GM23338 (cell line): ENCODE measurements at regions not wholly inside any gene's neighbourhood (a gene's known extent, or its start where the extent isn't known, plus 50 kb on each side); places are given as distances from the start of the nearest gene placed in this dataset.

Experiments
- ATAC-seq: fragments of 200-7000 bp; cut with Tn5 transposase; 3 replicates; pipeline ENCODE4 v1.9.1; 2020
- DNase-seq: peaks from one replicate; pipeline ENCODE4 v3.0.0-alpha.2; 2015; ENCODE audit warnings: low spot score
- H2AFZ ChIP-seq: fragments of 200-600 bp; sonication (generic); 2 replicates; pipeline ENCODE4 v1.8.0; 2016; ENCODE audit warnings: antibody characterized with exemption, mild to moderate bottlenecking, moderate library complexity
- H3F3A ChIP-seq: fragments of 200-600 bp; sonication (generic); replicated peaks from 2 replicates; pipeline ENCODE4 v1.8.0; 2017; ENCODE audit warnings: antibody characterized with exemption, mixed run types, low read depth
- H3K27ac ChIP-seq: fragments of 200-600 bp; sonication (generic); 2 replicates; pipeline ENCODE4 v1.6.1; 2016; ENCODE audit warnings: low read depth
- H3K27me3 ChIP-seq: fragments of 200-600 bp; sonication (generic); 2 replicates; pipeline ENCODE4 v1.8.0; 2016; ENCODE audit warnings: mild to moderate bottlenecking, mixed run types, moderate library complexity; ENCODE audit not compliant: insufficient read depth
- H3K36me3 ChIP-seq: fragments of 200-600 bp; sonication (generic); 2 replicates; pipeline ENCODE4 v1.8.0; 2016; ENCODE audit warnings: mild to moderate bottlenecking; ENCODE audit not compliant: insufficient read depth
- H3K4me1 ChIP-seq: fragments of 200-600 bp; sonication (generic); 2 replicates; pipeline ENCODE4 v1.8.0; 2016; ENCODE audit warnings: mild to moderate bottlenecking, moderate library complexity; ENCODE audit not compliant: insufficient read depth
- H3K4me2 ChIP-seq: fragments of 200-600 bp; sonication (generic); 2 replicates; pipeline ENCODE4 v1.7.1; 2017; ENCODE audit warnings: mixed run types
- H3K4me3 ChIP-seq: fragments of 200-600 bp; sonication (generic); 2 replicates; pipeline ENCODE4 v1.6.1; 2016; ENCODE audit warnings: mixed run types
- H3K79me2 ChIP-seq: fragments of 200-600 bp; sonication (generic); replicated peaks from 2 replicates; pipeline ENCODE4 v1.8.0; 2017; ENCODE audit warnings: mild to moderate bottlenecking; ENCODE audit not compliant: insufficient read depth
- H3K9me2 ChIP-seq: fragments of 200-600 bp; sonication (generic); 2 replicates; pipeline ENCODE4 v1.8.0; 2017; ENCODE audit not compliant: insufficient read depth
- H4K20me1 ChIP-seq: fragments of 200-600 bp; sonication (generic); replicated peaks from 2 replicates; pipeline ENCODE4 v1.8.0; 2017; ENCODE audit warnings: mild to moderate bottlenecking; ENCODE audit not compliant: insufficient read depth
- H3K27ac Mint-ChIP-seq: 2 replicates; pipeline ENCODE4 v1.8.0; 2020; ENCODE audit warnings: inconsistent platforms, mild to moderate bottlenecking, moderate library complexity, mixed read lengths
- H3K27me3 Mint-ChIP-seq: 3 replicates; pipeline ENCODE4 v1.8.0; 2022; ENCODE audit warnings: low read depth, mild to moderate bottlenecking, moderate library complexity, mixed read lengths, inconsistent platforms; ENCODE audit not compliant: insufficient read depth, poor library complexity
- H3K36me3 Mint-ChIP-seq: 3 replicates; pipeline ENCODE4 v1.8.0; 2021; ENCODE audit warnings: low read depth, mild to moderate bottlenecking, inconsistent platforms, moderate library complexity, mixed read lengths
- H3K4me1 Mint-ChIP-seq: 3 replicates; pipeline ENCODE4 v1.8.0; 2020; ENCODE audit warnings: mild to moderate bottlenecking, inconsistent platforms, mixed read lengths
- H3K4me3 Mint-ChIP-seq: 3 replicates; pipeline ENCODE4 v1.8.0; 2021; ENCODE audit warnings: moderate library complexity, mild to moderate bottlenecking, inconsistent platforms, mixed read lengths
- H3K9me3 Mint-ChIP-seq: 3 replicates; pipeline ENCODE4 v1.8.0; 2020; ENCODE audit warnings: moderate library complexity, mild to moderate bottlenecking, inconsistent platforms, mixed read lengths
- CREB1 ChIP-seq: fragments of 250-450 bp; sonication (Bioruptor Pico); IDR thresholded peaks from 2 replicates; pipeline ENCODE4 v1.5.0; 2020; ENCODE audit warnings: low read depth, mild to moderate bottlenecking, moderate library complexity
- ETS1 ChIP-seq: IDR thresholded peaks from 2 replicates; pipeline ENCODE4 v1.6.1; 2016; ENCODE audit warnings: antibody characterized with exemption
- JUNB ChIP-seq: IDR thresholded peaks from one replicate; pipeline ENCODE4 v1.6.1; 2016; ENCODE audit warnings: antibody characterized with exemption; ENCODE audit not compliant: unreplicated experiment
- NANOG ChIP-seq: IDR thresholded peaks from 2 replicates; pipeline ENCODE4 v1.6.1; 2016; ENCODE audit warnings: antibody characterized with exemption, borderline replicate concordance
- REST ChIP-seq: IDR thresholded peaks from one replicate; pipeline ENCODE4 v1.6.1; 2018; ENCODE audit warnings: antibody characterized with exemption; ENCODE audit not compliant: unreplicated experiment
- ZNF462 ChIP-seq: fragments of 250-450 bp; sonication (Bioruptor Pico); IDR thresholded peaks from 2 replicates; pipeline ENCODE4 v1.5.0; 2020; ENCODE audit warnings: mild to moderate bottlenecking, moderate library complexity

GRCh38 chr12:131507094-131507493 lies 203.8 kb upstream of the SFSWAP start (continued):
- no peak for TF ChIP-seq ETS1

- DNase-seq (no peak), ATAC-seq (no peak)
- Histone ChIP-seq H3K4me2 (no peak overlapping the region), H3K4me3 (no peak overlapping the region), H3K36me3 (no peaks in the 10 kb centered on the region), H2AFZ (no peak overlapping the region), H3K27ac (no peak overlapping the region), H3K4me1 (peaks cover 9% of the 10 kb centered on the region), H3K9me2 (no peaks in the 10 kb centered on the region), H3K79me2 (no peaks in the 10 kb centered on the region), H3F3A (no peaks in the 10 kb centered on the region), H3K27me3 (no peaks in the 10 kb centered on the region), H4K20me1 (no peaks in the 10 kb centered on the region)
- H3K27me3 Mint-ChIP-seq = peaks cover 15% of the 10 kb centered on the region
- no peak overlapping the region for H3K4me3 Mint-ChIP-seq
- no peak for TF ChIP-seq ETS1
- TF ChIP-seq REST = no peak
- TF ChIP-seq JUNB = no peak
- TF ChIP-seq ZNF462 = no peak
- no peak for TF ChIP-seq CREB1 (CRISPR knock-in tag)
- no peak for TF ChIP-seq NANOG
- peaks cover 14% of the 10 kb centered on the region for H3K4me1 Mint-ChIP-seq
- H3K9me3 Mint-ChIP-seq = no peaks in the 10 kb centered on the region
- H3K27ac Mint-ChIP-seq = no peak overlapping the region
- no peaks in the 10 kb centered on the region for H3K36me3 Mint-ChIP-seq
Observed at GRCh38 chr12:131507881-131508280, 203.0 kb upstream of the SFSWAP start.
